22Rv1 (cell line): ENCODE measurements at regions not wholly inside any gene's neighbourhood (a gene's known extent, or its start where the extent isn't known, plus 50 kb on each side); places are given as distances from the start of the nearest gene placed in this dataset.
"Not testable (repeated sequence)": the region's sequence is repeated elsewhere in the genome, so short reads cannot be mapped to it uniquely, and the experiment has no call there.

ENCODE experiments used
- H3K27ac ChIP-seq: fragments of 450-650 bp; 2 replicates; pipeline ENCODE4 v1.5.1; 2017
- ZFX ChIP-seq: fragments of 450-650 bp; IDR thresholded peaks from 2 replicates; pipeline ENCODE4 v1.6.1; 2017; ENCODE audit warnings: antibody characterized with exemption, borderline replicate concordance
- TF ChIP-seq, protein P1 (sequence below): fragments of 450-650 bp; IDR thresholded peaks from 2 replicates; pipeline ENCODE4 v1.5.1; 2017; ENCODE audit warnings: mild to moderate bottlenecking

- no peak overlapping the region for H3K27ac ChIP-seq
- TF ChIP-seq, protein P1, sequence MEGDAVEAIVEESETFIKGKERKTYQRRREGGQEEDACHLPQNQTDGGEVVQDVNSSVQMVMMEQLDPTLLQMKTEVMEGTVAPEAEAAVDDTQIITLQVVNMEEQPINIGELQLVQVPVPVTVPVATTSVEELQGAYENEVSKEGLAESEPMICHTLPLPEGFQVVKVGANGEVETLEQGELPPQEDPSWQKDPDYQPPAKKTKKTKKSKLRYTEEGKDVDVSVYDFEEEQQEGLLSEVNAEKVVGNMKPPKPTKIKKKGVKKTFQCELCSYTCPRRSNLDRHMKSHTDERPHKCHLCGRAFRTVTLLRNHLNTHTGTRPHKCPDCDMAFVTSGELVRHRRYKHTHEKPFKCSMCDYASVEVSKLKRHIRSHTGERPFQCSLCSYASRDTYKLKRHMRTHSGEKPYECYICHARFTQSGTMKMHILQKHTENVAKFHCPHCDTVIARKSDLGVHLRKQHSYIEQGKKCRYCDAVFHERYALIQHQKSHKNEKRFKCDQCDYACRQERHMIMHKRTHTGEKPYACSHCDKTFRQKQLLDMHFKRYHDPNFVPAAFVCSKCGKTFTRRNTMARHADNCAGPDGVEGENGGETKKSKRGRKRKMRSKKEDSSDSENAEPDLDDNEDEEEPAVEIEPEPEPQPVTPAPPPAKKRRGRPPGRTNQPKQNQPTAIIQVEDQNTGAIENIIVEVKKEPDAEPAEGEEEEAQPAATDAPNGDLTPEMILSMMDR: no peak
- no peak for TF ChIP-seq ZFX
Measured at GRCh38 chr9:65444943-65445342, 159.9 kb upstream of the FOXD4L5 start.

DNA sequence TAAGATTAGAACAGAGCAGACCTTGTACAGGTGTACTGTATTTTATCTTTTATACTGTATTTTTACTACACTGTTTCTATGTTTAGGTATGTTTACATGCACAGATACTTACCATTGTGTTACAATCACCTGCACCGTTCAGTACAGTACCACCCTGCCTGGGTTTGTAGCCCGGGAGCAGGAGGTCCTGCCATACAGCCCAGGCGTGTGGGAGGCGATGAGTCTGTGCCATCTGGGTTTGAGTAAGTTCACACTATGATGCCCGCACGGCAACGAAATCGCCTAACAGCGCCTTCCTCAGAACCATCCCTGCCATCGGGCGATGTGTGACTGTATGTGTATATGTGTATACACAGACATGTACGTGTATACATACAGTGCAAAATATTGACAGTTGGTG is 157.1 kb upstream of the FOXD4L5 start:
- H3K27ac ChIP-seq: not testable (repeated sequence)

DNA sequence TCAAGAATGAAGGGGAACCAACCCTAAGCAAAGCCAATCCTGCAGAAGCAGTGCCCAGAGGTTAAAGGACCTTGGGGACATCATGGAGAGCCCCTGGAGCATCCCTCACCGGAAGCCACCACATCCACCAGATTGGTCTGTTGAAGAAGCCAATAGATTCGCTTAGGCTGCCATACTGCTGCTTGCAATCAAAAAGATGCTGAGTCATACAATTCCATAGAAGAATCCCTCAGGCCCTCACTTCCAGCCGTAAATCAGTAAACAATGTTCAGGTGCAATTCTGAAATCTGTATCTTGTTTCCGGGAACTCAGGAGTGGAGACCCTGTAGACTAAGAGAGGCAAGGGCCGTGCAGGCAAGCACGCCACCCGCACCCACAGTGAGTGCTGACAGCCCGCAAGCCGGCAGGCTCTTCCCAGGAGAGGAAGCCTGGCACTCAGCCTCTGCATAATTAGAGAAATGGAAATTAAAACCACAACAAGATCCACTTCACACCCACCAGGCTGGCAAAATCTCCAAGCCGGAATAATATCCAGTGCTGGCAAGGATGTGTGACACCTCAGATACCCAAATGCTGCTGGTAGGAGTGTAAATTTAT is 156.4 kb upstream of the FOXD4L5 start:
- not testable (repeated sequence) for H3K27ac ChIP-seq

DNA sequence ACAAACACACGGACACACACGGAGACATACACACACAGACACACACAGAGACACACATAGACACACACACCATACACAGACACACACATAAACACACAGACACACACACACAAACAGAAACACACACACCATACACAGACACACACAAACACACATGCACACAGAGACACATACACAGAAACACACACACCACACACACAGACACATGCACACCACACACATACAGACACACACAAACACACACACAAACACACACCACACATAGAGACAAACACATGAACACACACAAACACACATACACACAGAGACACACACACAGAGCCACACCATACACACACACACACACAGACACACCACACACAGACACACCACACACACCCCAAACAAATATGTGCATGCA is 152.7 kb upstream of the FOXD4L5 start:
- no peak for TF ChIP-seq ZFX
- TF ChIP-seq, protein P1: no peak
- H3K27ac ChIP-seq: no peak overlapping the region

DNA sequence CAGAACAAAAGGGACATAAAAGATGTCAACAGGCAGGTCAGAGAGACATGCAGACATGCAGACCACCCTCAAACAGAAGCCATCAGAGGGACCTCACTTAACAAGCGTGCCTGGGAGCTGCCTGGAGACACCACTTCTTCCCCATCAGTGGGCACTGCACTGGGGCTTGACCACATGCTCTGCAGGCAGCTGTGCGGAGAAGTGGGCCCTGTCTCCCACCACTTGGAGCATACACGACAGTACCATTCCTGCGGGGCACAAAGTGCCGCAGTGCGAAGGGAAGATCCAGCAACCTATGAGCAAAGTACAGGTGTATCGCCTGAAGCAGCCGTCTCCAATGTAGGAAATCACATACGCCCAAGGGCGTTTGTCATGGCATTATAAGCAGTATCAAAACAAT is 150.5 kb upstream of the FOXD4L5 start:
- no peak overlapping the region for H3K27ac ChIP-seq
- TF ChIP-seq ZFX: no peak

DNA sequence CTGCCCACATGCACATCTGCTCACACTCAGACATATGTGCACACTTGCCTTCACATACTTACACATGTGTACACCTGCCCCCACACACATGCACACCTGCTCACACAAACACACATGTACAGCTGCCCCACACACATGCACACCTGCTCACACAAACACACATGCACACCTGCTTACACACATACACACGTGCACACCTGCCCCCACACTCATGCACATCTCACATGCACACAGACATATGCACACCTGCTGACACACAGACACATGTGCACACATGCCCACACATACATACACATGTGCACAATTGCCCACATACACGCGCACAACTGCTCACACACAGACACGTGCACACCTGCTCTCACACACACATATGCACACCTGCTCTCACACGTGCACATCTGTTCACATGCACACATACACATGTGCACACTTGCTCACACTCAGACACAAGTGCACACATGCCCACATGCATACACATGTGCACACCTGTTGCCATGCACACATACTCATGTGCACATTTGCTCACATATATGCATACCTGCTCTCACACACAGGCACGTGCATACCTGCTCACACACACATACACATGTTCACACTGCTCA is 147.8 kb upstream of the FOXD4L5 start:
- TF ChIP-seq, protein P1: no peak
- TF ChIP-seq ZFX: no peak
- no peak overlapping the region for H3K27ac ChIP-seq

DNA sequence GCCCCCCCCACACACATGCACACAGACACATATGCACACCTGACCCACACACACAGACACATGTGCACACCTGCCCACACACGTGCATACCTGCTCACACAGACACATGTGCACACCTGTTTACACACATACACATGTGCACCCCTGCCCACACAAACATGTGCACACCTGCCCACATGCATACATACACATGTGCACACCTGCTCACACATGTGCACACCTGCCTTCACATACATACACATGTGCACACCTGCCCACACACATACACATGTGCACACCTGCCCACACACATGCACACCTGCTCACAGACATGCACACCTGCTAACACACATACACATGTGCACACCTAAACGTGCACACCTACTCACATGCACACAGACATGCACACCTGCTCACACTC is 147.0 kb upstream of the FOXD4L5 start:
- H3K27ac ChIP-seq: no peak overlapping the region
- TF ChIP-seq, protein P1: no peak

DNA sequence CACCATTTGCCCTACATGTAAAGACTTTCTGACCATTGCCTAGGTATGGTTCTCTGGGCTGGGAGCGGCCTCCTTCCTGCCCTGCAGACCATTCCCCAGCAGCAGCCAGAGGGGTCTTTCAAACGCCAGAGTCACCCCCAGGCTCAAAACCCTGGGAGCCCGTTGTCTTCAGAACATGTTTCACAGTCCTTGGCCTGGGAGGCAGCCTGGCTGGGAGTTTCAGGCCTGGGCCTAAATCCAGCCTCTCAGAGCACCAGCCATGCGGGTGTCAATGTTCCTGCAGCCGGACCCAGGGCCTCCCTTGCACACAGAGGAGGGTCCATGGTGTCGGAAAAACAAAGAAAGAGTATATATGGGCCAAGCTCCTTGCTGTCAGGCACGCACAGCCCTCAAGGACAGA is 145.2 kb upstream of the FOXD4L5 start:
- no peak overlapping the region for H3K27ac ChIP-seq
- TF ChIP-seq ZFX: no peak
- TF ChIP-seq, protein P1: no peak

GRCh38 chr9:65427361-65427760 is 142.4 kb upstream of the FOXD4L5 start:
- H3K27ac ChIP-seq: not testable (repeated sequence)

DNA sequence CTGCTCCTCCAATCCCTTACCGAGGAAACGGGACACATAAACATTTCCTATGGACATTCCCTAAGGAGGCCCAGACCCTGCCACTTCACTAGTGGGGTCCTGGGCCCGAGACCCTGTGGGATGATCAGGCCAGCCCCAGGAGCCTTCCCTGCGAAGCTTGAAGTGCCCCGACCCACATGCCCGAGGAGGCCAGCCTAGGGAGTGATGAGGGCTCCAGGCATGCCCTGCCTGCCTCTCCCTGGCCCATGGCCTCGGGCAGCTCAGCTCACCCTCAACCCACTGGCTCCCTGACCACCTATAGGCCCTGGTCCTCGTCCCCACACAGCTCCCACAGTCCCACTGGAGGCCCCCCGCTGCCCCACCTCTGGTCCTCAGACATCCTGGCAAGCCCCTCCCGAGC is 141.8 kb upstream of the FOXD4L5 start:
- not testable (repeated sequence) for H3K27ac ChIP-seq
